PC-3 (cell line): ENCODE measurements at regions not wholly inside any gene's neighbourhood (a gene's known extent, or its start where the extent isn't known, plus 50 kb on each side); places are given as distances from the start of the nearest gene placed in this dataset.

Experiments used
- ATAC-seq: fragments of 200-7000 bp; cut with Tn5 transposase; 2 replicates; pipeline ENCODE4 v1.9.1; 2020; ENCODE audit warnings: mild to moderate bottlenecking, moderate library complexity
- BruUV-seq: library from RNA; stranded (reverse); fragments of 400-500 nt; replicated peaks from 2 replicates; lab custom pipeline; 2021; lab: Mats Ljungman, UMichigan
- CTCF ChIA-PET: fragments of 300-600 bp; sonication (Branson Sonifier 250); formaldehyde crosslinking; loops from one replicate; lab custom pipeline; 2022; ENCODE audit warnings: antibody characterized with exemption; lab: Charles Lee
- POLR2A ChIA-PET: fragments of 300-600 bp; sonication (Branson Sonifier 250); formaldehyde crosslinking; loops from one replicate; lab custom pipeline; 2022; ENCODE audit warnings: antibody characterized with exemption; ENCODE audit not compliant: unreplicated experiment; lab: Charles Lee
- DNase-seq: peaks from one replicate; pipeline ENCODE4 v3.0.0-alpha.2; 2015
- H2AFZ ChIP-seq: fragments of 300-600 bp; sonication (generic); 2 replicates; pipeline ENCODE4 v1.6.0; 2016; ENCODE audit warnings: antibody characterized with exemption, low read length
- H3F3A ChIP-seq: fragments of 300-600 bp; sonication (generic); one replicate; pipeline ENCODE4 v1.6.0; 2017; ENCODE audit warnings: antibody characterized with exemption, low read length, control low read depth, mild to moderate bottlenecking; ENCODE audit not compliant: unreplicated experiment
- H3K27ac ChIP-seq: fragments of 300-600 bp; sonication (generic); 2 replicates; pipeline ENCODE4 v1.5.1; 2016; ENCODE audit warnings: mild to moderate bottlenecking, low read length
- H3K27me3 ChIP-seq: fragments of 300-600 bp; sonication (generic); 2 replicates; pipeline ENCODE4 v1.6.1; 2016; ENCODE audit warnings: low read length, mixed read lengths
- H3K36me3 ChIP-seq: fragments of 300-600 bp; sonication (generic); 2 replicates; pipeline ENCODE4 v1.6.1; 2016; ENCODE audit warnings: low read depth, mixed run types, low read length, mixed read lengths
- H3K4me1 ChIP-seq: fragments of 300-600 bp; sonication (generic); 2 replicates; pipeline ENCODE4 v1.5.1; 2016; ENCODE audit warnings: low read length; ENCODE audit not compliant: insufficient read depth
- H3K4me2 ChIP-seq: fragments of 300-600 bp; sonication (generic); 2 replicates; pipeline ENCODE4 v1.6.0; 2016; ENCODE audit warnings: low read length
- H3K4me3 ChIP-seq: fragments of 300-600 bp; sonication (generic); 2 replicates; pipeline ENCODE4 v1.5.1; 2016; ENCODE audit warnings: mild to moderate bottlenecking, low read length, mixed read lengths
- H3K79me2 ChIP-seq: fragments of 300-600 bp; sonication (generic); 2 replicates; pipeline ENCODE4 v1.6.1; 2017; ENCODE audit warnings: low read length, mixed read lengths
- H3K9ac ChIP-seq: fragments of 300-600 bp; sonication (generic); 2 replicates; pipeline ENCODE4 v1.6.0; 2016; ENCODE audit warnings: mild to moderate bottlenecking, low read length
- H3K9me2 ChIP-seq: fragments of 300-600 bp; sonication (generic); replicated peaks from 2 replicates; pipeline ENCODE4 v1.6.1; 2016; ENCODE audit warnings: mixed run types, low read length, mixed read lengths
- H3K9me3 ChIP-seq: fragments of 300-600 bp; sonication (generic); 2 replicates; pipeline ENCODE4 v1.6.1; 2016; ENCODE audit warnings: low read length, mixed read lengths
- H4K20me1 ChIP-seq: fragments of 300-600 bp; sonication (generic); 2 replicates; pipeline ENCODE4 v1.6.1; 2016; ENCODE audit warnings: low read length, mixed read lengths
- EZH2 ChIP-seq: fragments of 300-600 bp; sonication (generic); IDR thresholded peaks from one replicate; pipeline ENCODE4 v1.6.1; 2017; ENCODE audit warnings: antibody characterized with exemption, mild to moderate bottlenecking, low read length; ENCODE audit not compliant: unreplicated experiment
- EZH2phosphoT487 ChIP-seq: fragments of 300-600 bp; sonication (generic); IDR thresholded peaks from 2 replicates; pipeline ENCODE4 v1.6.1; 2018; ENCODE audit warnings: mild to moderate bottlenecking, antibody characterized with exemption, low read length, borderline replicate concordance
- intact Hi-C: fragments of 100-400 bp; cut with micrococcal nuclease; formaldehyde crosslinking; loops from 2 replicates; pipeline ENCODE4 v1.9.0; 2023
- TF ChIP-seq, protein P1 (sequence below): fragments of 300-600 bp; sonication (generic); conservative IDR thresholded peaks from 2 replicates; pipeline ENCODE4 v1.5.1; 2017; ENCODE audit warnings: antibody characterized with exemption, low read depth, mild to moderate bottlenecking, low read length

DNA sequence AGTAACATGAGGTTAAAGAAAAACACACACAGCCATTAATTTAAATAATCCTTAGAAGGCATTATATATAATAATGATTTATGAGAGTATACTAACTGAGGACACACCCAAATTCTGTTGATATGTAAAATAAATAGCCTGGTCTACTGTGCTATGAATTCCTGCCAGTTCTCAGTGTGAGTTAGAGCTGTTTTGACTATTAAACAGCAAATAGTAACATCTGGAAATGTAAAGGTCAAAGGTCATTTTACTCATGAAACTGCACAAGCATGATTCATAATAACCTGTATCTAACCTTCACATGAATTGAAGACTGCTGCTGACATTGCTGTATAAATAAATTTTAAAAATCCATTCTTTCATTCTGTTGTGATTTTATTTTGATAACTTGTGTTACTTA is 966.7 kb downstream of the SLC6A15 start:
- peak; percentile 86 for DNase-seq
- intact Hi-C loops = no loop called here
- Histone ChIP-seq H3K9me3 (no peaks in the 10 kb centered on the region), H3K9ac (no peak overlapping the region), H3K4me1 (peaks cover 20% of the 10 kb centered on the region), H3K4me2 (peak overlapping the region; percentile 14; the same call in 1 of the 2 replicates), H4K20me1 (no peaks in the 10 kb centered on the region), H3F3A (no peaks in the 10 kb centered on the region), H2AFZ (no peak overlapping the region), H3K9me2 (no peaks in the 10 kb centered on the region), H3K4me3 (no peak overlapping the region), H3K27ac (peak overlapping the region; percentile 30), H3K79me2 (no peaks in the 10 kb centered on the region), H3K36me3 (no peaks in the 10 kb centered on the region), H3K27me3 (no peaks in the 10 kb centered on the region)
- TF ChIP-seq EZH2phosphoT487 (no peak), EZH2 (no peak)
- TF ChIP-seq, protein P1, sequence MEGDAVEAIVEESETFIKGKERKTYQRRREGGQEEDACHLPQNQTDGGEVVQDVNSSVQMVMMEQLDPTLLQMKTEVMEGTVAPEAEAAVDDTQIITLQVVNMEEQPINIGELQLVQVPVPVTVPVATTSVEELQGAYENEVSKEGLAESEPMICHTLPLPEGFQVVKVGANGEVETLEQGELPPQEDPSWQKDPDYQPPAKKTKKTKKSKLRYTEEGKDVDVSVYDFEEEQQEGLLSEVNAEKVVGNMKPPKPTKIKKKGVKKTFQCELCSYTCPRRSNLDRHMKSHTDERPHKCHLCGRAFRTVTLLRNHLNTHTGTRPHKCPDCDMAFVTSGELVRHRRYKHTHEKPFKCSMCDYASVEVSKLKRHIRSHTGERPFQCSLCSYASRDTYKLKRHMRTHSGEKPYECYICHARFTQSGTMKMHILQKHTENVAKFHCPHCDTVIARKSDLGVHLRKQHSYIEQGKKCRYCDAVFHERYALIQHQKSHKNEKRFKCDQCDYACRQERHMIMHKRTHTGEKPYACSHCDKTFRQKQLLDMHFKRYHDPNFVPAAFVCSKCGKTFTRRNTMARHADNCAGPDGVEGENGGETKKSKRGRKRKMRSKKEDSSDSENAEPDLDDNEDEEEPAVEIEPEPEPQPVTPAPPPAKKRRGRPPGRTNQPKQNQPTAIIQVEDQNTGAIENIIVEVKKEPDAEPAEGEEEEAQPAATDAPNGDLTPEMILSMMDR = no peak
- BruUV-seq = no TSS peak
- ATAC-seq = peak; percentile 92
- ChIA-PET CTCF (no interaction called here), POLR2A (interaction anchor here (0.6 kb wide), 1 partner anchor 449 kb away, joined by 5 read pairs; no protein-coding TSS in a partner anchor)

DNA sequence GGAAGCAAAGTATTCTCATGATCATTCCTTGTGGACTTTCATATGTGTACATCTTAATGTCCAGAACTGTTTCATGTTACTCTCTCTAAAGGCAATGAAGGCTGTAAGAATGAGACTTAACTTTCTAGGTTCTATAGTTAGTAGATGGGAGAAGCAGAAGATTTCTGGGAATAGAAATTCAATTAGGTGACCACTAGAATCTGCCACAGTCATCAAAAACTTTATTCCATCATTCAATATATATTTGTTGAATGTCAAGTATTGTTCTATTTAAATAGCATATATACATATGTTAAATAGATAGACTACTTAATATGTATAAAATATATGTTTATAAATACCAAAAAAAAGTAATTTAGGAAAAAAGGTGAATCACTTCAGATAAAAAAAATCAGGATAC is 972.9 kb downstream of the SLC6A15 start:
- no peaks in the 10 kb centered on the region for H3K36me3 ChIP-seq

DNA sequence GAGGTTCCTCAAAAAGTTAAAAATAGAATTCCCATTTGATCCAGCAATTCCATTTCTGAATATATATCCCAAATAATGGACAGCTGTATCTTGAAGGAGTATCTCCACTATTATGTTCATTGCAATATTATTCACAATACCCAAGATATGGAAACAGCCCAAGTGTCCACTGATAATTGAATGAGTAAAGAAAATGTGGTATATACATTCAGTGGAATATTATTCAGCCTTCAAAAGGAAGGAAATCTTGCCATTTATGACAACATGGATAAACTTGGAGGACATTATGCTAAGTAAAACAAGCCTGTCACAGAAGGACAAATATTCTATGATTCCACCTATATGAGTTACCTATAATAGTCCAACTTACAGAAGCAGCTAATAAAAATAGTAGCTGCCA is 979.0 kb downstream of the SLC6A15 start:
- ChIA-PET POLR2A (no interaction called here), CTCF (no interaction called here)
- intact Hi-C loops = no loop called here
- no peaks in the 10 kb centered on the region for H3K27me3 ChIP-seq
- no peaks in the 10 kb centered on the region for H3K9me3 ChIP-seq
- no peaks in the 10 kb centered on the region for H3K4me1 ChIP-seq
- H3K36me3 ChIP-seq = no peaks in the 10 kb centered on the region
- H3K9ac ChIP-seq = no peak overlapping the region
- no TSS peak for BruUV-seq
- no peak overlapping the region for H3K4me3 ChIP-seq
- no peaks in the 10 kb centered on the region for H3K9me2 ChIP-seq
- ATAC-seq = no peak
- no peak for DNase-seq
- no peak overlapping the region for H2AFZ ChIP-seq
- TF ChIP-seq, protein P1 = no peak
- TF ChIP-seq EZH2phosphoT487 = no peak
- no peaks in the 10 kb centered on the region for H3F3A ChIP-seq
- no peak overlapping the region for H3K27ac ChIP-seq
- H3K4me2 ChIP-seq = no peak overlapping the region
- no peaks in the 10 kb centered on the region for H4K20me1 ChIP-seq
- H3K79me2 ChIP-seq = no peaks in the 10 kb centered on the region

More for the DNA sequence above, 972.9 kb downstream of the SLC6A15 start:
- no peak overlapping the region for H2AFZ ChIP-seq
- ChIA-PET POLR2A (interaction anchor here (0.6 kb wide), 1 partner anchor 1253 kb away, joined by 4 read pairs; the partner anchor contains the start of gene TMTC2), CTCF (no interaction called here)
- H3K4me1 ChIP-seq = no peaks in the 10 kb centered on the region
- TF ChIP-seq EZH2 (no peak), EZH2phosphoT487 (no peak)
- TF ChIP-seq, protein P1 = no peak
- intact Hi-C loops = no loop called here
- H3K27ac ChIP-seq = no peak overlapping the region
- H3K9me2 ChIP-seq = no peaks in the 10 kb centered on the region
- no peak overlapping the region for H3K4me2 ChIP-seq
- ATAC-seq (no peak), DNase-seq (no peak)
- H3K79me2 ChIP-seq = no peaks in the 10 kb centered on the region
- no peaks in the 10 kb centered on the region for H3K27me3 ChIP-seq
- H3F3A ChIP-seq = no peaks in the 10 kb centered on the region
- H4K20me1 ChIP-seq = no peaks in the 10 kb centered on the region
- BruUV-seq = no TSS peak
- H3K9me3 ChIP-seq = no peaks in the 10 kb centered on the region
- no peak overlapping the region for H3K4me3 ChIP-seq
- no peak overlapping the region for H3K9ac ChIP-seq
